SK-N-SH (cell line): ENCODE measurements at regions not wholly inside any gene's neighbourhood (a gene's known extent, or its start where the extent isn't known, plus 50 kb on each side); places are given as distances from the start of the nearest gene placed in this dataset.

Experiments used
- CTCF ChIA-PET: fragments of 300-600, 350-600 bp; formaldehyde crosslinking; extraction: SDS; loops from one replicate; lab custom pipeline; 2021; lab: Yijun Ruan, JAX
- POLR2A ChIA-PET: fragments of 350-600 bp; sonication (Branson Sonifier 250); formaldehyde crosslinking; extraction: SDS; loops from one replicate; lab custom pipeline; 2020; ENCODE audit warnings: antibody characterized with exemption, inconsistent platforms; lab: Yijun Ruan, JAX
- DNase-seq: peaks from one replicate; pipeline ENCODE4 v3.0.0; 2012
- H2AFZ ChIP-seq: fragments of 200-600 bp; sonication (generic); 2 replicates; pipeline ENCODE4 v1.8.1; 2016; ENCODE audit warnings: antibody characterized with exemption, mild to moderate bottlenecking, low read depth
- H3F3A ChIP-seq: fragments of 200-600 bp; sonication (generic); replicated peaks from 2 replicates; pipeline ENCODE3; 2016; ENCODE audit warnings: antibody characterized with exemption, mild to moderate bottlenecking; ENCODE audit not compliant: insufficient read depth
- H3K27ac ChIP-seq, 2 experiments: fragments of 200-500 bp in 1 of 2; fragments of 200-600 bp in 1 of 2; sonication (Bioruptor generic) in 1 of 2; sonication (generic), shearing (Covaris generic) in 1 of 2; 2 replicates each; pipeline versions ENCODE4 v1.5.1 to v1.6.1; 2014 to 2016; ENCODE audit warnings: low read depth in 2 of 2, inconsistent platforms in 1 of 2, low read length in 1 of 2, mild to moderate bottlenecking in 1 of 2, mixed read lengths in 1 of 2
- H3K27me3 ChIP-seq: fragments of 200-600 bp; sonication (generic), shearing (Covaris generic); 2 replicates; pipeline ENCODE4 v1.6.1; 2016; ENCODE audit warnings: mixed run types; ENCODE audit not compliant: insufficient read depth
- H3K36me3 ChIP-seq, 2 experiments: fragments of 200-500 bp in 1 of 2; fragments of 200-600 bp in 1 of 2; sonication (Bioruptor generic) in 1 of 2; sonication (generic) in 1 of 2; replicated peaks in 1 of 2; 2 replicates each; pipeline versions ENCODE3 to v1.5.1; 2014 to 2016; ENCODE audit warnings: low read length in 1 of 2, mild to moderate bottlenecking in 1 of 2; ENCODE audit not compliant: insufficient read depth in 2 of 2, control insufficient read depth in 1 of 2
- H3K4me1 ChIP-seq, 2 experiments: fragments of 200-500 bp in 1 of 2; fragments of 200-600 bp in 1 of 2; sonication (Bioruptor generic) in 1 of 2; sonication (generic), shearing (Covaris generic) in 1 of 2; 2 replicates each; pipeline versions ENCODE4 v1.5.1 to v1.6.1; 2014 to 2016; ENCODE audit warnings: low read depth in 1 of 2, low read length in 1 of 2, mixed run types in 1 of 2; ENCODE audit not compliant: insufficient read depth in 2 of 2, control insufficient read depth in 1 of 2
- H3K4me2 ChIP-seq: fragments of 200-600 bp; sonication (generic), shearing (Covaris generic); 2 replicates; pipeline ENCODE4 v1.6.1; 2017; ENCODE audit warnings: mixed run types
- H3K4me3 ChIP-seq, 2 experiments: fragments of 200-500 bp in 1 of 2; fragments of 200-600 bp in 1 of 2; sonication (Bioruptor generic) in 1 of 2; sonication (generic), shearing (Covaris generic) in 1 of 2; 2 replicates each; pipeline versions ENCODE4 v1.5.1 to v1.8.1; 2014 to 2016; ENCODE audit warnings: low read depth in 2 of 2, inconsistent platforms in 1 of 2, low read length in 1 of 2, mild to moderate bottlenecking in 1 of 2, mixed read lengths in 1 of 2, moderate library complexity in 1 of 2
- H3K79me2 ChIP-seq: fragments of 200-600 bp; sonication (generic); 2 replicates; pipeline ENCODE4 v1.8.1; 2017; ENCODE audit warnings: mild to moderate bottlenecking; ENCODE audit not compliant: insufficient read depth
- H3K9ac ChIP-seq: fragments of 200-600 bp; sonication (generic); 2 replicates; pipeline ENCODE4 v1.6.1; 2017; ENCODE audit warnings: mixed run types
- H3K9me2 ChIP-seq: fragments of 200-600 bp; sonication (generic); 2 replicates; pipeline ENCODE4 v1.6.1; 2017; ENCODE audit warnings: mixed run types
- H3K9me3 ChIP-seq: fragments of 200-600 bp; sonication (generic); 2 replicates; pipeline ENCODE4 v1.6.1; 2017; ENCODE audit warnings: mixed run types, mild to moderate bottlenecking, moderate library complexity
- H4K20me1 ChIP-seq: fragments of 200-600 bp; sonication (generic); 2 replicates; pipeline ENCODE4 v1.6.1; 2017; ENCODE audit warnings: mild to moderate bottlenecking, mixed run types; ENCODE audit not compliant: insufficient read depth
- CHD2 ChIP-seq: fragments of 150-350 bp; IDR thresholded peaks from 2 replicates; pipeline ENCODE4 v1.6.1; 2018; ENCODE audit warnings: low read length; ENCODE audit not compliant: partially characterized antibody
- EP300 ChIP-seq, 2 experiments: IDR thresholded peaks; 2 replicates each; pipeline versions ENCODE4 v1.4.0 to v1.6.1; 2012; ENCODE audit warnings: borderline replicate concordance in 1 of 2, low read depth in 1 of 2, low read length in 1 of 2
- FOSL2 ChIP-seq: IDR thresholded peaks from 2 replicates; pipeline ENCODE4 v1.4.0; 2012; ENCODE audit warnings: low read depth, mild to moderate bottlenecking, moderate library complexity, borderline replicate concordance
- GABPA ChIP-seq: IDR thresholded peaks from 2 replicates; pipeline ENCODE4 v1.4.0; 2012; ENCODE audit warnings: low read depth, mild to moderate bottlenecking
- GATA2 ChIP-seq: sonication (generic); formaldehyde crosslinking; IDR thresholded peaks from 2 replicates; pipeline ENCODE4 v1.5.0; 2020; ENCODE audit warnings: mild to moderate bottlenecking, missing genetic modification reagents
- IRF3 ChIP-seq: fragments of 150-350 bp; IDR thresholded peaks from 2 replicates; pipeline ENCODE4 v1.6.1; 2016; ENCODE audit warnings: mild to moderate bottlenecking, low read depth, low read length
- JUND ChIP-seq: IDR thresholded peaks from 2 replicates; pipeline ENCODE4 v1.4.0; 2012
- MAX ChIP-seq: IDR thresholded peaks from 2 replicates; pipeline ENCODE4 v1.4.0; 2012; ENCODE audit warnings: low read depth
- MXI1 ChIP-seq: IDR thresholded peaks from 2 replicates; pipeline ENCODE4 v1.6.1; 2012; ENCODE audit warnings: mild to moderate bottlenecking, low read depth, low read length, improper control_type of control experiment
- NFIC ChIP-seq: IDR thresholded peaks from 2 replicates; pipeline ENCODE4 v1.4.0; 2012; ENCODE audit warnings: borderline replicate concordance
- NRF1 ChIP-seq: IDR thresholded peaks from 2 replicates; pipeline ENCODE4 v1.6.1; 2012; ENCODE audit warnings: low read depth, mild to moderate bottlenecking, low read length
- POLR2AphosphoS5 ChIP-seq: IDR thresholded peaks from 2 replicates; pipeline ENCODE4 v1.6.1; 2012; ENCODE audit warnings: low read depth, low read length
- RAD21 ChIP-seq: IDR thresholded peaks from 2 replicates; pipeline ENCODE4 v1.6.1; 2012; ENCODE audit warnings: mild to moderate bottlenecking, low read length
- RFX5 ChIP-seq: IDR thresholded peaks from 2 replicates; pipeline ENCODE4 v1.6.1; 2012; ENCODE audit warnings: mild to moderate bottlenecking, improper control_type of control experiment, low read length
- RXRA ChIP-seq: IDR thresholded peaks from 2 replicates; pipeline ENCODE4 v1.4.0; 2012; ENCODE audit warnings: low read depth, mild to moderate bottlenecking, borderline replicate concordance
- SIN3A ChIP-seq: IDR thresholded peaks from 2 replicates; pipeline ENCODE4 v1.6.1; 2012; ENCODE audit warnings: low read depth, mild to moderate bottlenecking, low read length, moderate library complexity, borderline replicate concordance
- SMC3 ChIP-seq: IDR thresholded peaks from 2 replicates; pipeline ENCODE4 v1.6.1; 2012; ENCODE audit warnings: low read depth, low read length, improper control_type of control experiment
- TEAD4 ChIP-seq: IDR thresholded peaks from 2 replicates; pipeline ENCODE4 v1.4.0; 2012; ENCODE audit warnings: mild to moderate bottlenecking, borderline replicate concordance; ENCODE audit not compliant: insufficient read depth
- USF2 ChIP-seq: fragments of 150-350 bp; IDR thresholded peaks from 2 replicates; pipeline ENCODE4 v1.6.1; 2017; ENCODE audit warnings: antibody characterized with exemption, low read length, low read depth, borderline replicate concordance
- ZBTB33 ChIP-seq: IDR thresholded peaks from 2 replicates; pipeline ENCODE4 v1.4.0; 2012; ENCODE audit warnings: low read depth, borderline replicate concordance
- WGBS: methylation state at CpG from one replicate; pipeline ENCODE4 v1.1.6; 2017; ENCODE audit warnings: low lambda C conversion rate; 5-methylcytosine and 5-hydroxymethylcytosine counted together

GRCh38 chr1:99171184-99171813 lies 93.0 kb upstream of the PLPPR4 start:
- peak overlapping the region in 1 of 2 experiments; percentile 41; a peak in 1 of 4 replicates for H3K27ac ChIP-seq
- no peak for DNase-seq
- no peak for TF ChIP-seq IRF3
- no peak for TF ChIP-seq MXI1
- no peak for TF ChIP-seq EP300 (IDR thresholded peaks at IDR 0.05; ENCODE audit: borderline replicate concordance in 1 of 2, low read depth in 1 of 2, low read length in 1 of 2)
- TF ChIP-seq CHD2: no peak
- no peak for TF ChIP-seq MAX
- no peak for TF ChIP-seq NRF1
- TF ChIP-seq USF2: no peak
- TF ChIP-seq ZBTB33: no peak
- no peak for TF ChIP-seq RXRA
- no peak for TF ChIP-seq FOSL2
- no peak for TF ChIP-seq SMC3
- TF ChIP-seq TEAD4: no peak
- no peak for TF ChIP-seq JUND
- no peak for TF ChIP-seq RFX5
- TF ChIP-seq GABPA: no peak
- no peak for TF ChIP-seq SIN3A
- TF ChIP-seq RAD21: no peak
- TF ChIP-seq GATA2 (CRISPR knock-in tag): no peak
- TF ChIP-seq POLR2AphosphoS5: no peak
- TF ChIP-seq NFIC: no peak
- TF ChIP-seq, all 33 proteins: peak for 0
- H3K9ac ChIP-seq: no peak overlapping the region
- H3K36me3 ChIP-seq: no peaks in the 10 kb centered on the region
- H3K9me2 ChIP-seq: no peaks in the 10 kb centered on the region; the same call in 1 of the 2 replicates
- peaks cover 15% of the 10 kb centered on the region for H3F3A ChIP-seq
- WGBS: 87% methylated on average over 7 of the region's 7 CpGs
- H3K4me1 ChIP-seq: peaks cover 1 to 18% of the 10 kb centered on the region in 2 experiments; a peak in 3 of 4 replicates
- no peaks in the 10 kb centered on the region for H4K20me1 ChIP-seq
- CTCF ChIA-PET: interaction anchor here (0.6 to 1.4 kb wide), 2 partner anchors 311 to 378 kb away, joined by 4 read pairs; no protein-coding TSS in a partner anchor
- H3K79me2 ChIP-seq: no peaks in the 10 kb centered on the region
- no peaks in the 10 kb centered on the region for H3K27me3 ChIP-seq
- POLR2A ChIA-PET: no interaction called here
- no peak overlapping the region for H3K4me2 ChIP-seq
- no peak overlapping the region for H2AFZ ChIP-seq
- H3K9me3 ChIP-seq: no peaks in the 10 kb centered on the region
- H3K4me3 ChIP-seq: no peak overlapping the region
